GM23338 (cell line): ENCODE measurements at regions not wholly inside any gene's neighbourhood (a gene's known extent, or its start where the extent isn't known, plus 50 kb on each side); places are given as distances from the start of the nearest gene placed in this dataset.

Experiments
- ATAC-seq: fragments of 200-7000 bp; cut with Tn5 transposase; 3 replicates; pipeline ENCODE4 v1.9.1; 2020
- DNase-seq: peaks from one replicate; pipeline ENCODE4 v3.0.0-alpha.2; 2015; ENCODE audit warnings: low spot score
- H2AFZ ChIP-seq: fragments of 200-600 bp; sonication (generic); 2 replicates; pipeline ENCODE4 v1.8.0; 2016; ENCODE audit warnings: antibody characterized with exemption, mild to moderate bottlenecking, moderate library complexity
- H3F3A ChIP-seq: fragments of 200-600 bp; sonication (generic); replicated peaks from 2 replicates; pipeline ENCODE4 v1.8.0; 2017; ENCODE audit warnings: antibody characterized with exemption, mixed run types, low read depth
- H3K27ac ChIP-seq: fragments of 200-600 bp; sonication (generic); 2 replicates; pipeline ENCODE4 v1.6.1; 2016; ENCODE audit warnings: low read depth
- H3K27me3 ChIP-seq: fragments of 200-600 bp; sonication (generic); 2 replicates; pipeline ENCODE4 v1.8.0; 2016; ENCODE audit warnings: mild to moderate bottlenecking, mixed run types, moderate library complexity; ENCODE audit not compliant: insufficient read depth
- H3K36me3 ChIP-seq: fragments of 200-600 bp; sonication (generic); 2 replicates; pipeline ENCODE4 v1.8.0; 2016; ENCODE audit warnings: mild to moderate bottlenecking; ENCODE audit not compliant: insufficient read depth
- H3K4me1 ChIP-seq: fragments of 200-600 bp; sonication (generic); 2 replicates; pipeline ENCODE4 v1.8.0; 2016; ENCODE audit warnings: mild to moderate bottlenecking, moderate library complexity; ENCODE audit not compliant: insufficient read depth
- H3K4me2 ChIP-seq: fragments of 200-600 bp; sonication (generic); 2 replicates; pipeline ENCODE4 v1.7.1; 2017; ENCODE audit warnings: mixed run types
- H3K4me3 ChIP-seq: fragments of 200-600 bp; sonication (generic); 2 replicates; pipeline ENCODE4 v1.6.1; 2016; ENCODE audit warnings: mixed run types
- H3K79me2 ChIP-seq: fragments of 200-600 bp; sonication (generic); replicated peaks from 2 replicates; pipeline ENCODE4 v1.8.0; 2017; ENCODE audit warnings: mild to moderate bottlenecking; ENCODE audit not compliant: insufficient read depth
- H3K9me2 ChIP-seq: fragments of 200-600 bp; sonication (generic); 2 replicates; pipeline ENCODE4 v1.8.0; 2017; ENCODE audit not compliant: insufficient read depth
- H4K20me1 ChIP-seq: fragments of 200-600 bp; sonication (generic); replicated peaks from 2 replicates; pipeline ENCODE4 v1.8.0; 2017; ENCODE audit warnings: mild to moderate bottlenecking; ENCODE audit not compliant: insufficient read depth
- H3K27ac Mint-ChIP-seq: 2 replicates; pipeline ENCODE4 v1.8.0; 2020; ENCODE audit warnings: inconsistent platforms, mild to moderate bottlenecking, moderate library complexity, mixed read lengths
- H3K27me3 Mint-ChIP-seq: 3 replicates; pipeline ENCODE4 v1.8.0; 2022; ENCODE audit warnings: low read depth, mild to moderate bottlenecking, moderate library complexity, mixed read lengths, inconsistent platforms; ENCODE audit not compliant: insufficient read depth, poor library complexity
- H3K36me3 Mint-ChIP-seq: 3 replicates; pipeline ENCODE4 v1.8.0; 2021; ENCODE audit warnings: low read depth, mild to moderate bottlenecking, inconsistent platforms, moderate library complexity, mixed read lengths
- H3K4me1 Mint-ChIP-seq: 3 replicates; pipeline ENCODE4 v1.8.0; 2020; ENCODE audit warnings: mild to moderate bottlenecking, inconsistent platforms, mixed read lengths
- H3K4me3 Mint-ChIP-seq: 3 replicates; pipeline ENCODE4 v1.8.0; 2021; ENCODE audit warnings: moderate library complexity, mild to moderate bottlenecking, inconsistent platforms, mixed read lengths
- H3K9me3 Mint-ChIP-seq: 3 replicates; pipeline ENCODE4 v1.8.0; 2020; ENCODE audit warnings: moderate library complexity, mild to moderate bottlenecking, inconsistent platforms, mixed read lengths
- CREB1 ChIP-seq: fragments of 250-450 bp; sonication (Bioruptor Pico); IDR thresholded peaks from 2 replicates; pipeline ENCODE4 v1.5.0; 2020; ENCODE audit warnings: low read depth, mild to moderate bottlenecking, moderate library complexity
- EZH2phosphoT487 ChIP-seq: fragments of 200-600 bp; sonication (generic); IDR thresholded peaks from one replicate; pipeline ENCODE4 v1.8.1; 2018; ENCODE audit warnings: antibody characterized with exemption; ENCODE audit not compliant: unreplicated experiment
- STAT1 ChIP-seq: IDR thresholded peaks from one replicate; pipeline ENCODE4 v1.6.1; 2016; ENCODE audit warnings: antibody characterized with exemption; ENCODE audit not compliant: unreplicated experiment
- TF ChIP-seq, protein P1 (sequence below): fragments of 250-450 bp; sonication (Bioruptor Pico); IDR thresholded peaks from 2 replicates; pipeline ENCODE4 v1.5.0; 2020; ENCODE audit warnings: mild to moderate bottlenecking, moderate library complexity
- TF ChIP-seq, protein P2 (sequence below): IDR thresholded peaks from 2 replicates; pipeline ENCODE4 v1.6.1; 2016; ENCODE audit warnings: antibody characterized with exemption
- TF ChIP-seq, protein P3 (sequence below): IDR thresholded peaks from one replicate; pipeline ENCODE4 v1.6.1; 2018; ENCODE audit warnings: antibody characterized with exemption; ENCODE audit not compliant: unreplicated experiment
- TF ChIP-seq, protein P4 (sequence below), 2 experiments: fragments of 200-600 bp in 1 of 2; sonication (generic) in 1 of 2; conservative IDR thresholded peaks; 2 replicates each; pipeline versions ENCODE4 v1.5.1 to v1.6.1; 2016 to 2017; ENCODE audit warnings: antibody characterized with exemption in 2 of 2, low read depth in 2 of 2, mild to moderate bottlenecking in 2 of 2, moderate library complexity in 1 of 2

DNA sequence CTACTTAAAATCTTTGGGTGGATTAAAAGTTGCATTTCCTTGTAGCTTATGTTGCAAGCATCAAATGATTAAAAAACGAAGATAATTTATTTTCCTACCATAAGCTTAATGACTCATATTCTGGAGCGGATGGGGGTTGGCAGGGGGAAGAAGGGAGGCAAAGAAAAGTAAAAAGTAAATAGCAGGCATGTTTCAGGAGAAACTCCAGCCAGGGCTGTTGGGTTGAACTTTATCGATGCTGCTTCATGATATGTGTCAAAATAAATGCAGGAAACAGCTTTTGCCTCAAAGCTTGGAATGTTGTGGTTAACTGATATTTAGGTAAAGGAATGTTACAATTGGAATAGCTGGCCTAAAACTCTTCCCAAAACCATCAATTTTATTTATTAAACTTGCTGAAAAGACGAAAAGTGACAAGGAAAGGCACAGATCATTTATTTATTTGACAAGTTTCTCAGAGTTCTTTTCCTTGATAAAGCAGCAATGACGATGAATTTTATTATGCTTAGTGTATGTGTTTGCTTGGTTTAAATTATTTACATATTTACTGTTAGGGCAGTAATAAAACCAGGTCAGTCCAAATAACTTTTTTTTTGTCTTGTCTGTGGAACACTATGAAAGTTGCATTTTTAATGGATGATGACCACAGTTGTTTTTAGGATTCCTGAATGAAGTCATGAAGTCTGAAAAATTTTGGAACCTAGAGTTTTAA is 177.9 kb downstream of the PCSK1 start (continued):
- TF ChIP-seq, protein P1, sequence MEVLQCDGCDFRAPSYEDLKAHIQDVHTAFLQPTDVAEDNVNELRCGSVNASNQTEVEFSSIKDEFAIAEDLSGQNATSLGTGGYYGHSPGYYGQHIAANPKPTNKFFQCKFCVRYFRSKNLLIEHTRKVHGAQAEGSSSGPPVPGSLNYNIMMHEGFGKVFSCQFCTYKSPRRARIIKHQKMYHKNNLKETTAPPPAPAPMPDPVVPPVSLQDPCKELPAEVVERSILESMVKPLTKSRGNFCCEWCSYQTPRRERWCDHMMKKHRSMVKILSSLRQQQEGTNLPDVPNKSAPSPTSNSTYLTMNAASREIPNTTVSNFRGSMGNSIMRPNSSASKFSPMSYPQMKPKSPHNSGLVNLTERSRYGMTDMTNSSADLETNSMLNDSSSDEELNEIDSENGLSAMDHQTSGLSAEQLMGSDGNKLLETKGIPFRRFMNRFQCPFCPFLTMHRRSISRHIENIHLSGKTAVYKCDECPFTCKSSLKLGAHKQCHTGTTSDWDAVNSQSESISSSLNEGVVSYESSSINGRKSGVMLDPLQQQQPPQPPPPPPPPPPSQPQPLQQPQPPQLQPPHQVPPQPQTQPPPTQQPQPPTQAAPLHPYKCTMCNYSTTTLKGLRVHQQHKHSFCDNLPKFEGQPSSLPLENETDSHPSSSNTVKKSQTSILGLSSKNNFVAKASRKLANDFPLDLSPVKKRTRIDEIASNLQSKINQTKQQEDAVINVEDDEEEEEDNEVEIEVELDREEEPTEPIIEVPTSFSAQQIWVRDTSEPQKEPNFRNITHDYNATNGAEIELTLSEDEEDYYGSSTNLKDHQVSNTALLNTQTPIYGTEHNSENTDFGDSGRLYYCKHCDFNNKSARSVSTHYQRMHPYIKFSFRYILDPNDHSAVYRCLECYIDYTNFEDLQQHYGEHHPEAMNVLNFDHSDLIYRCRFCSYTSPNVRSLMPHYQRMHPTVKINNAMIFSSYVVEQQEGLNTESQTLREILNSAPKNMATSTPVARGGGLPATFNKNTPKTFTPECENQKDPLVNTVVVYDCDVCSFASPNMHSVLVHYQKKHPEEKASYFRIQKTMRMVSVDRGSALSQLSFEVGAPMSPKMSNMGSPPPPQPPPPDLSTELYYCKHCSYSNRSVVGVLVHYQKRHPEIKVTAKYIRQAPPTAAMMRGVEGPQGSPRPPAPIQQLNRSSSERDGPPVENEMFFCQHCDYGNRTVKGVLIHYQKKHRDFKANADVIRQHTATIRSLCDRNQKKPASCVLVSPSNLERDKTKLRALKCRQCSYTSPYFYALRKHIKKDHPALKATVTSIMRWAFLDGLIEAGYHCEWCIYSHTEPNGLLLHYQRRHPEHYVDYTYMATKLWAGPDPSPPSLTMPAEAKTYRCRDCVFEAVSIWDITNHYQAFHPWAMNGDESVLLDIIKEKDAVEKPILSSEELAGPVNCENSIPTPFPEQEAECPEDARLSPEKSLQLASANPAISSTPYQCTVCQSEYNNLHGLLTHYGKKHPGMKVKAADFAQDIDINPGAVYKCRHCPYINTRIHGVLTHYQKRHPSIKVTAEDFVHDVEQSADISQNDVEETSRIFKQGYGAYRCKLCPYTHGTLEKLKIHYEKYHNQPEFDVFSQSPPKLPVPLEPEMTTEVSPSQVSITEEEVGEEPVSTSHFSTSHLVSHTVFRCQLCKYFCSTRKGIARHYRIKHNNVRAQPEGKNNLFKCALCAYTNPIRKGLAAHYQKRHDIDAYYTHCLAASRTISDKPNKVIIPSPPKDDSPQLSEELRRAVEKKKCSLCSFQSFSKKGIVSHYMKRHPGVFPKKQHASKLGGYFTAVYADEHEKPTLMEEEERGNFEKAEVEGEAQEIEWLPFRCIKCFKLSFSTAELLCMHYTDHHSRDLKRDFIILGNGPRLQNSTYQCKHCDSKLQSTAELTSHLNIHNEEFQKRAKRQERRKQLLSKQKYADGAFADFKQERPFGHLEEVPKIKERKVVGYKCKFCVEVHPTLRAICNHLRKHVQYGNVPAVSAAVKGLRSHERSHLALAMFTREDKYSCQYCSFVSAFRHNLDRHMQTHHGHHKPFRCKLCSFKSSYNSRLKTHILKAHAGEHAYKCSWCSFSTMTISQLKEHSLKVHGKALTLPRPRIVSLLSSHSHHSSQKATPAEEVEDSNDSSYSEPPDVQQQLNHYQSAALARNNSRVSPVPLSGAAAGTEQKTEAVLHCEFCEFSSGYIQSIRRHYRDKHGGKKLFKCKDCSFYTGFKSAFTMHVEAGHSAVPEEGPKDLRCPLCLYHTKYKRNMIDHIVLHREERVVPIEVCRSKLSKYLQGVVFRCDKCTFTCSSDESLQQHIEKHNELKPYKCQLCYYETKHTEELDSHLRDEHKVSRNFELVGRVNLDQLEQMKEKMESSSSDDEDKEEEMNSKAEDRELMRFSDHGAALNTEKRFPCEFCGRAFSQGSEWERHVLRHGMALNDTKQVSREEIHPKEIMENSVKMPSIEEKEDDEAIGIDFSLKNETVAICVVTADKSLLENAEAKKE, result no peak
- no peak for TF ChIP-seq EZH2phosphoT487
- no peak for TF ChIP-seq CREB1 (CRISPR knock-in tag)

DNA sequence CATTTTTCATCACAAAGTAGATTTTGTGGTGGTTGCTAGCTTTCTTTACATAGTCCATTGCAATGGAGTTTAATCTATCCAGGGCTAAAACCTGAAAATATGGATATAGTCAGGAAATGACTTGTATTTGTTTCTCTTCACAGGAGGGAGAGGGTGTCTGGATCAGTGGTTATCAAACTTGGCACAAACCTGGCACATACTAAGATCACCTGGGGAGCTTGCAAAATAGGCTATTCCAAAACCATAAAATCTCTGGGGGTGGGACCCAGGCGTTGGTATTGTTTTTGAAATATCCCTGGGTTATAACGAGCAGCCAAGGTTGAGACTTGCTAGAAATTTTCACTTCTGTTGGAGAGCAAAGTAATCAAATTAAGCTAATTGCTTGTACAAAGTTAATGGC is 179.9 kb downstream of the PCSK1 start:
- Mint-ChIP-seq H3K4me3 (no peak overlapping the region), H3K27ac (no peak overlapping the region), H3K36me3 (no peaks in the 10 kb centered on the region), H3K9me3 (no peaks in the 10 kb centered on the region), H3K4me1 (peaks cover 2% of the 10 kb centered on the region; the same call in 1 of the 3 replicates), H3K27me3 (no peaks in the 10 kb centered on the region)
- Histone ChIP-seq H2AFZ (no peak overlapping the region), H3K79me2 (no peaks in the 10 kb centered on the region), H4K20me1 (no peaks in the 10 kb centered on the region), H3K4me1 (no peaks in the 10 kb centered on the region), H3K4me2 (no peak overlapping the region), H3K27me3 (no peaks in the 10 kb centered on the region), H3K36me3 (no peaks in the 10 kb centered on the region), H3F3A (no peaks in the 10 kb centered on the region), H3K4me3 (no peak overlapping the region), H3K27ac (no peak overlapping the region), H3K9me2 (no peaks in the 10 kb centered on the region)
- ATAC-seq (no peak), DNase-seq (no peak)
- TF ChIP-seq, protein P2, sequence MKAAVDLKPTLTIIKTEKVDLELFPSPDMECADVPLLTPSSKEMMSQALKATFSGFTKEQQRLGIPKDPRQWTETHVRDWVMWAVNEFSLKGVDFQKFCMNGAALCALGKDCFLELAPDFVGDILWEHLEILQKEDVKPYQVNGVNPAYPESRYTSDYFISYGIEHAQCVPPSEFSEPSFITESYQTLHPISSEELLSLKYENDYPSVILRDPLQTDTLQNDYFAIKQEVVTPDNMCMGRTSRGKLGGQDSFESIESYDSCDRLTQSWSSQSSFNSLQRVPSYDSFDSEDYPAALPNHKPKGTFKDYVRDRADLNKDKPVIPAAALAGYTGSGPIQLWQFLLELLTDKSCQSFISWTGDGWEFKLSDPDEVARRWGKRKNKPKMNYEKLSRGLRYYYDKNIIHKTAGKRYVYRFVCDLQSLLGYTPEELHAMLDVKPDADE, result no peak
- TF ChIP-seq EZH2phosphoT487, result no peak
- no peak for TF ChIP-seq STAT1
- TF ChIP-seq, protein P3, sequence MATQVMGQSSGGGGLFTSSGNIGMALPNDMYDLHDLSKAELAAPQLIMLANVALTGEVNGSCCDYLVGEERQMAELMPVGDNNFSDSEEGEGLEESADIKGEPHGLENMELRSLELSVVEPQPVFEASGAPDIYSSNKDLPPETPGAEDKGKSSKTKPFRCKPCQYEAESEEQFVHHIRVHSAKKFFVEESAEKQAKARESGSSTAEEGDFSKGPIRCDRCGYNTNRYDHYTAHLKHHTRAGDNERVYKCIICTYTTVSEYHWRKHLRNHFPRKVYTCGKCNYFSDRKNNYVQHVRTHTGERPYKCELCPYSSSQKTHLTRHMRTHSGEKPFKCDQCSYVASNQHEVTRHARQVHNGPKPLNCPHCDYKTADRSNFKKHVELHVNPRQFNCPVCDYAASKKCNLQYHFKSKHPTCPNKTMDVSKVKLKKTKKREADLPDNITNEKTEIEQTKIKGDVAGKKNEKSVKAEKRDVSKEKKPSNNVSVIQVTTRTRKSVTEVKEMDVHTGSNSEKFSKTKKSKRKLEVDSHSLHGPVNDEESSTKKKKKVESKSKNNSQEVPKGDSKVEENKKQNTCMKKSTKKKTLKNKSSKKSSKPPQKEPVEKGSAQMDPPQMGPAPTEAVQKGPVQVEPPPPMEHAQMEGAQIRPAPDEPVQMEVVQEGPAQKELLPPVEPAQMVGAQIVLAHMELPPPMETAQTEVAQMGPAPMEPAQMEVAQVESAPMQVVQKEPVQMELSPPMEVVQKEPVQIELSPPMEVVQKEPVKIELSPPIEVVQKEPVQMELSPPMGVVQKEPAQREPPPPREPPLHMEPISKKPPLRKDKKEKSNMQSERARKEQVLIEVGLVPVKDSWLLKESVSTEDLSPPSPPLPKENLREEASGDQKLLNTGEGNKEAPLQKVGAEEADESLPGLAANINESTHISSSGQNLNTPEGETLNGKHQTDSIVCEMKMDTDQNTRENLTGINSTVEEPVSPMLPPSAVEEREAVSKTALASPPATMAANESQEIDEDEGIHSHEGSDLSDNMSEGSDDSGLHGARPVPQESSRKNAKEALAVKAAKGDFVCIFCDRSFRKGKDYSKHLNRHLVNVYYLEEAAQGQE, result no peak
- TF ChIP-seq, protein P4, sequence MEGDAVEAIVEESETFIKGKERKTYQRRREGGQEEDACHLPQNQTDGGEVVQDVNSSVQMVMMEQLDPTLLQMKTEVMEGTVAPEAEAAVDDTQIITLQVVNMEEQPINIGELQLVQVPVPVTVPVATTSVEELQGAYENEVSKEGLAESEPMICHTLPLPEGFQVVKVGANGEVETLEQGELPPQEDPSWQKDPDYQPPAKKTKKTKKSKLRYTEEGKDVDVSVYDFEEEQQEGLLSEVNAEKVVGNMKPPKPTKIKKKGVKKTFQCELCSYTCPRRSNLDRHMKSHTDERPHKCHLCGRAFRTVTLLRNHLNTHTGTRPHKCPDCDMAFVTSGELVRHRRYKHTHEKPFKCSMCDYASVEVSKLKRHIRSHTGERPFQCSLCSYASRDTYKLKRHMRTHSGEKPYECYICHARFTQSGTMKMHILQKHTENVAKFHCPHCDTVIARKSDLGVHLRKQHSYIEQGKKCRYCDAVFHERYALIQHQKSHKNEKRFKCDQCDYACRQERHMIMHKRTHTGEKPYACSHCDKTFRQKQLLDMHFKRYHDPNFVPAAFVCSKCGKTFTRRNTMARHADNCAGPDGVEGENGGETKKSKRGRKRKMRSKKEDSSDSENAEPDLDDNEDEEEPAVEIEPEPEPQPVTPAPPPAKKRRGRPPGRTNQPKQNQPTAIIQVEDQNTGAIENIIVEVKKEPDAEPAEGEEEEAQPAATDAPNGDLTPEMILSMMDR (conservative IDR thresholded peaks at IDR 0.05; ENCODE audit: low read depth in 2 of 2), result no peak
